ENCODE measurements at regions not wholly inside any gene's neighbourhood (a gene's known extent, or its start where the extent isn't known, plus 50 kb on each side); places are given as distances from the start of the nearest gene placed in this dataset.

- TF ChIP-seq CTCF (IDR thresholded peaks at IDR 0.05) (no peak), POLR2A (IDR thresholded peaks at IDR 0.05) (no peak)
These were observed 442.4 kb downstream of the SQOR start for GRCh38 chr15:46077220-46077619.

All from thyroid gland (tissue), 4 donors.